IgD-negative memory B cell (primary cell): ENCODE measurements at regions not wholly inside any gene's neighbourhood (a gene's known extent, or its start where the extent isn't known, plus 50 kb on each side); places are given as distances from the start of the nearest gene placed in this dataset.

Source experiments
- H3K27ac Mint-ChIP-seq, 3 donors: one replicate each; pipeline ENCODE4 v1.8.0; 2020 to 2022; ENCODE audit warnings: mild to moderate bottlenecking in 3 of 3, mixed read lengths in 3 of 3, moderate library complexity in 1 of 3
- H3K27me3 Mint-ChIP-seq: one replicate; pipeline ENCODE4 v1.8.0; 2021; ENCODE audit warnings: mixed read lengths
- H3K36me3 Mint-ChIP-seq: one replicate; pipeline ENCODE4 v1.8.0; 2020; ENCODE audit warnings: mild to moderate bottlenecking, mixed read lengths
- H3K4me1 Mint-ChIP-seq, 3 donors: one replicate each; pipeline ENCODE4 v1.8.0; 2020 to 2022; ENCODE audit warnings: mixed read lengths in 3 of 3, mild to moderate bottlenecking in 1 of 3
- H3K4me3 Mint-ChIP-seq, 4 donors: one replicate each; pipeline ENCODE4 v1.8.0; 2020 to 2022; ENCODE audit warnings: mild to moderate bottlenecking in 4 of 4, mixed read lengths in 4 of 4, moderate library complexity in 3 of 4
- H3K9me3 Mint-ChIP-seq, 3 donors: one replicate each; pipeline ENCODE4 v1.8.0; 2020 to 2021; ENCODE audit warnings: mixed read lengths in 3 of 3, mild to moderate bottlenecking in 1 of 3

DNA sequence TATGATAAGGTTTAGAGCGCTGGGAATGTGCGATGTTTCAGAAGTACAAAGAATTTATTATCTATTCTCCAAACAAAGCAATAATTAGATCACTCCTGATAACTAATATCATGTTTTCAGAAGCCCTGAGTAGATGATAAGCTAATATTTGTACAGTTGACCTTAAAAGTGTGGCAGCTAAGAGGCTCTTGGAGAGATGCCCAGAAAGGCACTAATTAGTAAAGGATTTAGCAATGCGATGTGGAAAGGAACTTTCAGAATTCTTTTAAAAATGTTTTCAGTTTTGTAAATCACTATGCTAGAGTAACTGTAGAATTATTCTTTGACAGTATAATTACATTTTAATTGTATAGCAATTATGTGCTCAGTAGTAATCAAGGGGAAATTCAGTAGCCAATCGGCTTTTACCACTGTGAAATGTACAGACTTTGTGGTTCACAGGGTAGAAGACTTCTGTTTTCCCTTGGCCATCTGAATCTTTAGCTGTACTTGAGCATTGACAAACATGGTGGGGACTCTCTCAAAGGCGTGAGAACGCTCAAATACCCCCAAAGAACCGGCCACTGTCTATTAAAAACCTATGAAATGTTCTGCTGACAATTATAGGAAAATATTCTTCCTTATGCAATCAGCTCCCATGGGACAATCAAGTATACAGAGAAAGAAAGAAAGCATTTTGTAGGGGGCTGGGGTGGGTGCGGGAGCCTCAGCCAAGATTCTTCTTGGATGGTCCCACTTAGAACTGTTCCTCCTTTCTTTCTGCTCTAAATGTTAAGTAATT, 262.8 kb upstream of the AGAP1 start:
- H3K36me3 Mint-ChIP-seq, result no peaks in the 10 kb centered on the region
- no peaks in the 10 kb centered on the region for H3K9me3 Mint-ChIP-seq
- H3K4me3 Mint-ChIP-seq, result no peak overlapping the region
- peak overlapping the region in 1 of 3 donors; percentile 32 for H3K27ac Mint-ChIP-seq
- H3K27me3 Mint-ChIP-seq, result peaks cover 10% of the 10 kb centered on the region
- H3K4me1 Mint-ChIP-seq, result no peaks in the 10 kb centered on the region

DNA sequence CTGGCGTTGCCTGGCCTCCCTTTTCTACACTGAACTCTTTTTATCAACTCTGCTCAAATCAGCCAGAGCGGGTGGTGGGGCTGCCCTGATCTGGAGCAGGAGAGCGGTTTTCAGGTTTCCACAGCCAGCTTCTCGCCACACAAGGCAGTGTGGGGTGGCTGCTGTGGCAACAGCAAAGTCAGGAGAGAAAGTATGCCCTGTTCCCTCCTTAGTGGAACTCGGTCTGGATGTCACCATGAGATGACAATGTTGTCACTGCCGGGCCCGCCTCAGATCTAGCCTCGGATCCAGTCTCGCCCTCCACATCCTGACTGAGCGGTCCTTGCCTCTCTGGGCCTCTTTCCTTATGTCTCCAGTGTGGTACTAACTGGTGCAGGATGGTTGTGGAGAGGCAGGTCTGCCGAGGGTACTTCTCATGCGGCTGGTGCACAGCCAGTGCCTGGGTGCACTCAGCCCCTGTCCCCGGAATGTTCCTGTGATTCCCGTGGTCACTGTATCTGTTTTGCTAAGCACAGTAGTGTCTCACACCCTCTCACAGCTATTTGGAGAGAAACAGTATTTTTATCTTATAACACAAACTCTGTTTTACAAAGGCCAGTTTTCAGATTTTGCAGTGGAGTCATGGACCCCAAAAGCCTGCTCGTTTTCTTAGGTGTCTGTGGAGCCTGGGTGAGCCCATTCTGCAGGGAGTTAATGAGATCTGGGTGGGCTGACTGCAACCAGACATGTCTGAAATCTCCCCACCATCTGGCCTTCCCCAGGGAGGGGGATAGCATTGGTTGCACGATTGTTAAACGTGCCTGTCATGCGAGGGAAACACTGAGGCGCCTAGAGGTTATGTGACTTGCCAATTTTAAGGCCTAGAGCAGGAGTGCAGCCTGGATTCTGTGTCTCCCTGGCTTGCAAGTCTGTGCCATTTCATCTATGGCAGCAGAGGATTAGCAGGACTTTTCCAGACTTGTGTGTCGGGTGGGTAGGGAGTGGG, 261.1 kb upstream of the AGAP1 start:
- Mint-ChIP-seq H3K36me3 (no peaks in the 10 kb centered on the region), H3K9me3 (no peaks in the 10 kb centered on the region), H3K27me3 (peaks cover 13% of the 10 kb centered on the region), H3K27ac (no peak overlapping the region), H3K4me1 (no peaks in the 10 kb centered on the region), H3K4me3 (no peak overlapping the region)

DNA sequence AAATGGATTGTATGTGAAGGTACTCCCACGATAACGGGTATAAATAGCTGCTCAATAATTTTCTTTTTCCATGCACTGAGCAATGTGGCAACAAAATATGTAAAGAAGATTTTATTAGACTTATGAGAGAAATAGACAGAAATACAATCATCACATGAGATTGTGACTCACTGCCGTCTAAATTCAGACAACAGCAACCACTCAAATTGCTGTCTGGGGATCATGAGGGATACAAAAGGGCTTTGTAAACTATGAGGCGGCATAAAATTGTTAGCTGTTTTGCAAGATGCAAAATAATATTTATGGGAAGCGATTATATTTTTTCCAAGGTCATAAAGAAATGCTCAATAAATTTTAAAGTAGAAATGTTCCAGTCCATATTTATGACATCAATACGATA, 259.1 kb upstream of the AGAP1 start:
- H3K36me3 Mint-ChIP-seq, result no peaks in the 10 kb centered on the region
- no peak overlapping the region for H3K4me3 Mint-ChIP-seq
- no peaks in the 10 kb centered on the region for H3K4me1 Mint-ChIP-seq
- H3K27ac Mint-ChIP-seq, result no peak overlapping the region
- no peaks in the 10 kb centered on the region for H3K9me3 Mint-ChIP-seq
- H3K27me3 Mint-ChIP-seq, result peaks cover 12% of the 10 kb centered on the region

DNA sequence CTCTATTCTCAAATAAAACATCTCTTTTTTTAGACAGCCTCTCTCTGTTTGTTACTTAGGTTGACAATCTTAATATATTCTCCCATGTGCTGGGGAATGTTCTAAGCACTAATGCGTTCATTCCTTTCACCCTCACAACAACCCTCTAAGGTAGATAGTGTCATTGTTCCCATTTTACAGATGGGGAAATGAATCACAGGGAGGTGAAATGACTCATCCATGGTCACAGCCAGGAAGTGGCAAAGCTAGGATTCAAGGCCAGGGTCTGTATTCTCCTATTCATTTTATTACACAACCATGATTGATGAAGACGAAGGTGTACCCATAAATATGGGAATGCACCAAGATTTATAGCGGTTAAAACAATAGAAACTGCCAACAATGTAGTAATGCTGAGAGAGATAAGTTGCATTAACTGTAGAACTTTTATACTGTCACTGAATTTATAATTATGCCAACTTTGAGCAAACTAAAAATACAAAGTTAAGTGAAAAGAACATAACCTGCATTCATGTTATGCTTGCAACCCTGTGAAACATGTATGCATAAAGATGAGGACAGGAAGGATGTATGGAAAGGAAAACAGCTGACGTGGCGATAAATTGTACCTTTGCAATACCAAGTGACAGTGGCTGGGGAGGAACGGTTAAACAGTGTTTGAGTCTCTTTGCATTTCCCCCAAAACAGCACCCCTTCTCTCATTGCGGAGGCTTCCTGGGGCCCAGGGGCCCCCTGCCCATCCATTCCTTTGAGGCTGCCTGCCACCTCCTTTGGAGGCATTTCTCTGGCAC, 257.7 kb upstream of the AGAP1 start:
- Mint-ChIP-seq H3K27ac (peak overlapping the region in 1 of 3 donors; percentile 69), H3K4me1 (no peaks in the 10 kb centered on the region), H3K4me3 (no peak overlapping the region), H3K27me3 (peaks cover 9% of the 10 kb centered on the region), H3K9me3 (no peaks in the 10 kb centered on the region), H3K36me3 (no peaks in the 10 kb centered on the region)

DNA sequence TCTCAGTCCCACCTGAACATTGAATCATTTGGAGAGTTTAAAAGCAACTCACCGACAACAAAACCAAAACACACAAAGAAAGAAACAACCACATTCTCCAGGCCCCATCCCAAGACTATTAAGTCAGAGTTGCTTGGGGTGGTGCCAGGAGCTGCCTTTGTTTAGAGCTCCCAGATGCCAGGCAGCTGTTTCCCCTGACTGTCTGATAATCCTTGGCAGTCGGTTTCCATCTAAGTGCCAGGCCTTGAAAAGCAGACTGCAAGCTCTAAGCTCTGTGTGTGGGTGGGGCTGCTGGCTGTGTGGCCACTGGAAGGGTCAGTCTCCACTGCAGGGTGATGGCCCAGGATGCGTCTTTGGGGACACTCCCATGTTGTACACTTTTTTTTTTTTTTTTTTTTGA, 255.3 kb upstream of the AGAP1 start:
- H3K36me3 Mint-ChIP-seq, result no peaks in the 10 kb centered on the region
- H3K4me1 Mint-ChIP-seq, result no peaks in the 10 kb centered on the region
- no peak overlapping the region for H3K27ac Mint-ChIP-seq
- no peaks in the 10 kb centered on the region for H3K9me3 Mint-ChIP-seq
- H3K27me3 Mint-ChIP-seq, result peaks cover 8% of the 10 kb centered on the region
- no peak overlapping the region for H3K4me3 Mint-ChIP-seq

DNA sequence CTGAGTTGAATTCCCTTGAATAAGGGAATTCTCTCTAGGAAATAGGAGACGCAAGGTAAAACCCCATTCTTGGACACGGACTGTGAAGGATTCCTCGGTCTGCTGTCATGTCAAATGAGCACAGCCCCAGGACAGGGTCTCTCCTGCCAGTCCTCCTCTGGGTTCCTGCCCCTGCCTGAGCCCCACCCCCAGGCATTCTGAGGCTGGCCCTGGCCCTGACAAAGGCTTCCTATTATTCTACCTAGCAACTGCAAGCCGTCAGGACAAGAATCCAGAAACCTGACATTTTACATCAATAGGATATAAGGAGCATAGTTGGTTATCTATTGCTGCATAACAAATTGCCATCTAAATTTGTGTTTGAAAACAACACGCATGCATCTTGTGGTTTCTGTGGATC, 253.3 kb upstream of the AGAP1 start:
- Mint-ChIP-seq H3K27me3 (peaks cover 10% of the 10 kb centered on the region), H3K4me3 (no peak overlapping the region), H3K36me3 (no peaks in the 10 kb centered on the region), H3K4me1 (no peaks in the 10 kb centered on the region), H3K27ac (no peak overlapping the region), H3K9me3 (no peaks in the 10 kb centered on the region)

DNA sequence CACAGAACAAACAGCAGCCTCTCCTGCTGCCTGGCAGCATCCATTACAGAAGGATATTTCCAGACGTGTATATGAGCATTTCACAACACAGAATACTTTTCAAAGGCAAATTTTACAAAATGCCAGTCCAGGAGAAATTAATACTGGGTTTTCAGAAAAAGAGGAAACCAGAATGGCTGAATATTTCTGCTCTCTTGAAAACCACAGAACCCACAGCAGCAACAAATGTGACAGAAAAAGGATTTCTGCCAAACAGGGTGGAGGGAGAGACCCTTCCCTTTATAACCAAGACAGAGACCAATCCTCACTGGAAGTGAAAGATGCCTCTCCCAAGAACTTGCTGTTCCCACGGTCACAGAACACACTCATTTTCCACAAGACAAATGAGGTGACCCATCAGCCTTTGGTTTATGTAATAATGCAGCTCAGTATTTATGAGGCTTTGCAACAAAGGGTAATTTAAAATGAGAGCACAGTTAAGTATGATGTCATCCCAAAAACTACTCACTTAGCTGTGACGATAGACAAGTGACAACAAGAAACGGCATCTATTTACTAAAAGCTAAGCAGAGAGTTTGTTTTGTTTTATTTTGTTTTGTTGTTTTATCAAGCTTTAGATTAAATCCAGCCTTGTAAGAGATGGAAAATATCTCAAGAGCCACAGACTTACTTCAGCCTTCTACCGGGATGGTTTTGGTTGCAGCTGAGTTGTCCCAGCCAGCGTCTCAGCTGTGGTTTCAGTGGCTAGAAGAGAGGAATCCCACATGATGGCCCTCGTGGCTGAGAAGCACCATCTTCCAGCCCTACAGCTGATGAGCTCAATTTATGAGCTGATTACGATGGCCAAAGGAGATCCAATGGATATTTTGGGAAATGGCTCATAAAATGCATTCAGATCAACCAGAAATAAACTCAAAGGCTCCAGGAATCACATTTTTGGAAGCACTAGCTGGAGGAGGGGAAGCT, 249.3 kb upstream of the AGAP1 start:
- H3K27ac Mint-ChIP-seq, result no peak overlapping the region
- no peak overlapping the region for H3K4me3 Mint-ChIP-seq
- H3K27me3 Mint-ChIP-seq, result peaks cover 6% of the 10 kb centered on the region
- no peaks in the 10 kb centered on the region for H3K4me1 Mint-ChIP-seq
- peaks cover 0 to 1% (median 0%) of the 10 kb centered on the region in 3 donors for H3K9me3 Mint-ChIP-seq
- H3K36me3 Mint-ChIP-seq, result no peaks in the 10 kb centered on the region

DNA sequence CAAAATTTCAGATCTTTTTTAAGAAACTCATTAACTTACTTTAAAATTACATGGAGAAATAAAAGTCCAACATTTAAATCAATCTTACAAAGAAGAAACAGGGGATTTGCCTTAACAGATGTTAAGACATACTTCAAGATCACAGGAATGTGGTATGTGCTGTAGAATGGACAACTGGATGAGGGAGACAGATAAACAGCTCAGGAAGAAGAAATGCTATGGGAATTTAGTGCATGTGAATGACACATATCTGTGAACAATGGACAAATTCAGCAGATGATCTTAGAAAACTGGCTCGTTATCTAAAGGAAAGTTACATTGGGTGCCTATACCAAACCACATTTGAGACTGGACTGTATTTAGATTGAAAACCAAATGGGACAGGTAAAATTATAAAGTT, 246.8 kb upstream of the AGAP1 start:
- Mint-ChIP-seq H3K4me1 (peaks cover 0 to 1% (median 0%) of the 10 kb centered on the region in 3 donors), H3K27ac (no peak overlapping the region), H3K36me3 (peaks cover 2% of the 10 kb centered on the region), H3K27me3 (peaks cover 5% of the 10 kb centered on the region), H3K9me3 (peaks cover 0 to 4% (median 1%) of the 10 kb centered on the region in 3 donors), H3K4me3 (no peak overlapping the region)

DNA sequence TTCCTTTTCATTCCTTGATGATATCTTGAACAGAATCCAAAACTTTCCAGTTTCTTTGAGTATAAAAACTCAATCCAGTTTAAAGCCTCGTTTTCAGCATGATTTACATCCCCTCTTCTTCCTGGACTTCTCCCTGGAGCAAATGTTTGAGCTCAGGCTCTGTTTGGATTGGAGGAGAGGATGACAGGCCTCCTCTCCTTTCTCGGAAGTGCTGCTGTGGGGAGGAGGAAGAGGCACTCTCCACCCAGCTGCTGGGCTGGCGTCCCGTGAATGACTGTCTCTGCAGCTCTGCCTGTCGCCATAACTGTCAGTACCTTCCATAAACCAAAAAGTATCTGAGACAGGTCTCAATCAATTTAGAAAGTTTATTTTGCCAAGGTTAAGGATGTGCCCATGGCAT, 238.2 kb upstream of the AGAP1 start:
- peaks cover 3% of the 10 kb centered on the region for H3K27me3 Mint-ChIP-seq
- H3K4me3 Mint-ChIP-seq, result no peak overlapping the region
- peaks cover 0 to 3% (median 2%) of the 10 kb centered on the region in 3 donors for H3K9me3 Mint-ChIP-seq
- no peak overlapping the region for H3K27ac Mint-ChIP-seq
- H3K4me1 Mint-ChIP-seq, result peaks cover 0 to 1% (median 0%) of the 10 kb centered on the region in 3 donors
- H3K36me3 Mint-ChIP-seq, result no peaks in the 10 kb centered on the region

DNA sequence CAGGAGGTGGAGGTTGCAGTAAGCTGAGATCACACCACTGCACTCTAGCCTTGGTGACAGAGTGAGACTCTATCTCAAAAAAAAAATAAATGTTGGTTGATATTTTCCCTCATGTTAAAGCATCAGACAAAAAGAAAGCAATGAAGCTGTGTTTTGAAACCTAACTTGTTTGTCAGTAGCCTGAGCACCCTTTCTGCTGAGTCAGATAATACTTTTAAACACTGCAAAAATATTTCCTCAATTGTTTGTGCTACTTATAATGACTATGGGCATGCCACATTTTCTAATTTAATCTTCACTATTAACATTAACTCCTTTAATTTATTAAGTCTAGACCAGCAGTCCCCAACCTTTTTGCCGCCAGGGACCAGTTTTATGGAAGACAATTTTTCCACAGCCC, 236.3 kb upstream of the AGAP1 start:
- Mint-ChIP-seq H3K4me3 (no peak overlapping the region), H3K9me3 (peaks cover 0 to 3% (median 2%) of the 10 kb centered on the region in 3 donors), H3K4me1 (peaks cover 0 to 1% (median 0%) of the 10 kb centered on the region in 3 donors), H3K27me3 (peaks cover 3% of the 10 kb centered on the region), H3K36me3 (no peaks in the 10 kb centered on the region), H3K27ac (no peak overlapping the region)

DNA sequence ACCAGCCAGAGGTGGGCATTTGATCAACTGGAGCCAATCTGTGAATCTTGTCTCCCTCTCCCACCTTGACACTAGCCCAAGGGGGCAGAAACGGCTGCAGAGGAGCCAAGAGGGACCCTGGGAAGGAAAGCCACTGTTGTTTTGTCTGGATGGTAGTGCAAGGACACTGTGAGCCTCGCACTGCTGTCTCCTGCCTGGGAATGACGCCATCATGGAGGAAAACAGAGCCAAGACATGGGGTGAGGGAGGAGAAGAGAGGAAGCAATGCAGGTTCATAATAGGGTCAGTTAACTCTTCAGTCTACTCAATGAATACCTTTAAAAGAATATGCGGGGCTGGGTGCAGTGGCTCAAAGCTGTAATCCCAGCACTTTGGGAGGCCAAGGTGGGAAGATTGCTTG, 231.1 kb upstream of the AGAP1 start:
- peaks cover 0 to 4% (median 0%) of the 10 kb centered on the region in 3 donors for H3K9me3 Mint-ChIP-seq
- H3K27me3 Mint-ChIP-seq, result peaks cover 10% of the 10 kb centered on the region
- no peak overlapping the region for H3K27ac Mint-ChIP-seq
- H3K36me3 Mint-ChIP-seq, result peaks cover 7% of the 10 kb centered on the region
- no peak overlapping the region for H3K4me3 Mint-ChIP-seq
- H3K4me1 Mint-ChIP-seq, result no peaks in the 10 kb centered on the region

DNA sequence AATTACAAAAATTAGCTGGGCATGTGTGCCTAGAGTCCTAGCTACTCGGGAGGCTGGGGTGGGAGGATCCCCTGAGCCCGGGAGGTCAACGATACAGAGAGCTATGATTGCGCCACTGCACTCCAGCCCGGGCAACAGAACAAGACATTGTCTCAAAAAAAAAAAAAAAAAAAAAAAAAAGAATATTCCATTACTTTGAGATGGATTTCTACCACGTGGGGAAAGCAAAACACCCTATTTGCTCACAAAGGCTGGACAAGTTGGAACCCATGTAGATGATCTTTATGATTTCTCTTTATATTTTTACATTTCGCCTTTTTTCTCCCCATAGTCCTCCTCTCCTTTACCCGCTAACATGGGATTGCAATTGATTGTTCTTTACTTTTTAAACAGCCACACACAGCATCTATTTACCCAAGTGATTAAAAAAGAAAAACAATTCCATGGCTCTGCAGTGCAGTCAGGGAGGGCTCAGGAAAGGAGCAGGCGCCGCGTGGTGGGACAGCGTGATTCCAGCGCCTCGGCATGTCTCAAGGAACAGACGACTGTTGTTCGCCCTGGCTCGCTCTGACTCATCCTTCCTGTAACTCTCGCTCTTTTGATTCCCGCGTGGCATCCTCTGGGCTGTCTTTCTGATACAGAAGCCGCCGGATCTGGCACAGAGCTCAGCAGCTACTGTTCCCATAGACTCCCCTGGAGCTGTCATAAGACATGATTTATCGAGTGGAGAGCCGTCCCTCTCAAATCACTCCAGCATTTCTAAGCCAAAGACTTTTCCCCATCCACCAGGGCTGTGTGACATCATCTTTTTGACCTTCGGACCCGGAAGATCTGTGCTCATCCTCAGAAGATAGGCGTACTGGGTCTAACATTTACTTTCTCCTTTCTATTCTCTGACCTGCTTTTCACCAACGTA, 230.4 kb upstream of the AGAP1 start:
- Mint-ChIP-seq H3K27me3 (peaks cover 13% of the 10 kb centered on the region), H3K36me3 (peaks cover 7% of the 10 kb centered on the region), H3K9me3 (peaks cover 0 to 4% (median 0%) of the 10 kb centered on the region in 3 donors), H3K4me3 (no peak overlapping the region), H3K27ac (no peak overlapping the region), H3K4me1 (no peaks in the 10 kb centered on the region)

DNA sequence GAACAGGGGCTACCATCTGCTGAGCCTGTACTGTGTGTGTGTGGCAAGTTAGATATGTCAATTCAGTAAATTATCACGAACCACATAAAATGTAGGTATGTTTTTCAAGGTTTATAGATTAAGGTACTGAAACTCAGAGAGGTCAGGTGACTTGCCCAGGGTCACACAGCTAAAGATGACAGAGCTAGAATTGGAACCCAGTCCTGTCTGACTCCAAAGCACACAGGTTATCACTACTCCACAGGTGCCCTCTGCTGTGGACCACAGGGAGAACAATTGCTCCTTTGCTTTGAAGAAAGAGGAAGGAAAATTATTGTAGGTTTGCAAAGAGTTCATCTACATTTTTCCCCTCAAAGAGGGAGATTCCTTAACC, 229.7 kb upstream of the AGAP1 start:
- H3K36me3 Mint-ChIP-seq, result peaks cover 7% of the 10 kb centered on the region
- H3K27ac Mint-ChIP-seq, result no peak overlapping the region
- no peak overlapping the region for H3K4me3 Mint-ChIP-seq
- H3K9me3 Mint-ChIP-seq, result peaks cover 0 to 4% (median 0%) of the 10 kb centered on the region in 3 donors
- no peaks in the 10 kb centered on the region for H3K4me1 Mint-ChIP-seq
- H3K27me3 Mint-ChIP-seq, result peaks cover 13% of the 10 kb centered on the region
